ENCODE measurements at regions not wholly inside any gene's neighbourhood (a gene's known extent, or its start where the extent isn't known, plus 50 kb on each side); places are given as distances from the start of the nearest gene placed in this dataset.

- ATAC-seq, result no peak
- CTCF ChIA-PET, result no interaction called here
Observed at GRCh38 chr7:25726170-25726780, 425.7 kb upstream of the NFE2L3 start.

GRCh38 chr7:25726781-25727311, 425.2 kb upstream of the NFE2L3 start:
- Histone ChIP-seq H3K27ac (no peak overlapping the region), H3K4me2 (no peak overlapping the region), H3K4me1 (no peaks in the 10 kb centered on the region), H3K9me3 (no peaks in the 10 kb centered on the region), H3K4me3 (no peak overlapping the region)
- FAIRE-seq (no peak), DNase-seq (ENCODE audit: low read depth in 1 of 2, low spot score in 1 of 2) (no peak), ATAC-seq (no peak)
- TF ChIP-seq MAX (IDR thresholded peaks at IDR 0.05) (no peak), HEYL (CRISPR knock-in tag; IDR thresholded peaks at IDR 0.05) (no peak), JUNB (IDR thresholded peaks at IDR 0.05) (no peak), MAFK (IDR thresholded peaks at IDR 0.05; ENCODE audit: partially characterized antibody) (peak; percentile 53), EHMT2 (IDR thresholded peaks at IDR 0.05; ENCODE audit: low read depth) (no peak)
- ChIA-PET POLR2A (no interaction called here), CTCF (interaction anchor here (1.2 kb wide), 1 partner anchor 21 kb away, joined by 3 read pairs; no protein-coding TSS in a partner anchor)
- 41% methylated on average over 8 of the region's 8 CpGs for WGBS (ENCODE audit: missing lambda C conversion rate)

More at GRCh38 chr7:25726170-25726780, 425.7 kb upstream of the NFE2L3 start:
- TF ChIP-seq ESRRA (IDR thresholded peaks at IDR 0.05; ENCODE audit: borderline replicate concordance, low read length) (no peak), MAZ (IDR thresholded peaks at IDR 0.05; ENCODE audit: borderline replicate concordance, low read depth, low read length) (no peak), KDM5A (IDR thresholded peaks at IDR 0.05) (no peak), ATOH8 (CRISPR knock-in tag; IDR thresholded peaks at IDR 0.05; ENCODE audit: low read depth) (no peak), CBX8 (IDR thresholded peaks at IDR 0.05) (no peak), EP300 (IDR thresholded peaks at IDR 0.05) (no peak)
- Histone ChIP-seq H3K27ac (no peak overlapping the region), H3K4me1 (no peaks in the 10 kb centered on the region), H3K4me3 (no peak overlapping the region), H3K9me3 (no peaks in the 10 kb centered on the region), H3K4me2 (no peak overlapping the region)
- whole genome bisulfite sequencing (ENCODE audit: missing lambda C conversion rate), result 31% methylated on average over 8 of the region's 8 CpGs
- POLR2A ChIA-PET, result no interaction called here
- DNase-seq (ENCODE audit: low read depth in 1 of 2, low spot score in 1 of 2) (no peak), FAIRE-seq (no peak)

GRCh38 chr7:25727446-25727845, 424.6 kb upstream of the NFE2L3 start:
- TF ChIP-seq RAD21 (conservative IDR thresholded peaks at IDR 0.05 in 1 of 2, IDR thresholded peaks at IDR 0.05 in 1 of 2) (no peak), JUNB (IDR thresholded peaks at IDR 0.05) (no peak), SREBF2 (IDR thresholded peaks at IDR 0.05) (no peak), FOSB (CRISPR knock-in tag; IDR thresholded peaks at IDR 0.05) (no peak), CBX2 (IDR thresholded peaks at IDR 0.05; ENCODE audit: borderline replicate concordance, low read depth) (no peak), MAX (IDR thresholded peaks at IDR 0.05) (no peak), KDM5A (IDR thresholded peaks at IDR 0.05) (no peak), ATOH8 (CRISPR knock-in tag; IDR thresholded peaks at IDR 0.05; ENCODE audit: low read depth) (no peak), PBX3 (IDR thresholded peaks at IDR 0.05) (no peak), HES2 (IDR thresholded peaks at IDR 0.05) (no peak), PHF8 (IDR thresholded peaks at IDR 0.05; ENCODE audit: borderline replicate concordance, low read depth) (no peak), E2F6 (IDR thresholded peaks at IDR 0.05; ENCODE audit: borderline replicate concordance, low read depth) (no peak)
- WGBS (ENCODE audit: missing lambda C conversion rate), result 13% methylated on average over 2 of the region's 2 CpGs
- H3K4me1 ChIP-seq, result no peaks in the 10 kb centered on the region
- no peaks in the 10 kb centered on the region for H3K9me3 ChIP-seq
- H3K4me2 ChIP-seq, result no peak overlapping the region
- H3K4me3 ChIP-seq, result no peak overlapping the region
- DNase-seq (ENCODE audit: low read depth in 1 of 2, low spot score in 1 of 2) (no peak), FAIRE-seq (no peak), ATAC-seq (no peak)
- CTCF ChIA-PET, result interaction anchor here (1.2 kb wide), 1 partner anchor 21 kb away, joined by 3 read pairs; no protein-coding TSS in a partner anchor
- H3K27ac ChIP-seq, result no peak overlapping the region
- POLR2A ChIA-PET, result no interaction called here

All from A549 (cell line).